ENCODE measurements at regions not wholly inside any gene's neighbourhood (a gene's known extent, or its start where the extent isn't known, plus 50 kb on each side); places are given as distances from the start of the nearest gene placed in this dataset.

GRCh38 chr4:127097061-127097460 is 535.7 kb upstream of the INTU start:
- H3K9ac ChIP-seq (ENCODE audit: low read length in 3 of 3): no peak overlapping the region
- H3K36me3 ChIP-seq (ENCODE audit: control insufficient read depth in 2 of 3, insufficient read depth in 3 of 3, low read length in 3 of 3): no peaks in the 10 kb centered on the region
- DNase-seq: no peak
- peaks cover 0 to 4% (median 0%) of the 10 kb centered on the region in 3 donors for H3K9me3 ChIP-seq (ENCODE audit: control insufficient read depth in 2 of 3, insufficient read depth in 1 of 3, low read length in 3 of 3)
- H3K27me3 ChIP-seq (ENCODE audit: control insufficient read depth, insufficient read depth, low read length): no peaks in the 10 kb centered on the region
- H3K4me1 ChIP-seq (ENCODE audit: control insufficient read depth in 2 of 3, insufficient read depth in 2 of 3, low read depth in 1 of 3, low read length in 3 of 3): no peaks in the 10 kb centered on the region
- intact Hi-C loops (cut with DNase I): no loop called here
- FAIRE-seq: no peak
- no peak overlapping the region for H3K4me3 ChIP-seq (ENCODE audit: low read length in 3 of 3)
- H3K27ac ChIP-seq (ENCODE audit: low read depth in 2 of 2, low read length in 2 of 2): no peak overlapping the region
- no peak for TF ChIP-seq CTCF (IDR thresholded peaks at IDR 0.05; ENCODE audit: borderline replicate concordance, extremely low read depth, insufficient read depth)

DNA sequence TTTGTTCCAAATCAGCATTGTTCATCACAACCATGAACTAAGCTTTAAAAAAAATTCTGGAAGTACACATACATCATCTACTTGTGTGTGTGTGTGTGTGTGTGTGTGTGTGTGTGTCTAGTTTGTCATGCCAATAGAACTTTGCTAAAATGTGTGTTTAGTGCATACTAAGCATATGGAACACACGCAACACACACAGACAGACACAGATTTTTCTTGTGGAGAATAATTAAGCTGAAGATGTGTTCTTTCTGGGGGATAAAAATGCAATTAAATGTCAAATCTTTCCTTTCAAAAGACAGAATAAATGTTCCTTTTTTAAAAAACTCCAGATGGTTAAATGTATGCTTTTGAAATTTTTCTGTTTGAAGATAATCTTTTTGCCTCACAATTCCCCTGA is 530.4 kb upstream of the INTU start:
- H3K9me3 ChIP-seq (ENCODE audit: control insufficient read depth in 2 of 3, insufficient read depth in 1 of 3, low read length in 3 of 3): peaks cover 0 to 1% (median 0%) of the 10 kb centered on the region in 3 donors
- intact Hi-C loops (cut with DNase I): no loop called here
- DNase-seq (no peak), FAIRE-seq (no peak)
- no peaks in the 10 kb centered on the region for H3K36me3 ChIP-seq (ENCODE audit: control insufficient read depth in 2 of 3, insufficient read depth in 3 of 3, low read length in 3 of 3)
- no peak overlapping the region for H3K9ac ChIP-seq (ENCODE audit: low read length in 3 of 3)
- no peak for TF ChIP-seq CTCF (IDR thresholded peaks at IDR 0.05; ENCODE audit: borderline replicate concordance, extremely low read depth, insufficient read depth)
- no peak overlapping the region for H3K27ac ChIP-seq (ENCODE audit: low read depth in 2 of 2, low read length in 2 of 2)
- H3K4me1 ChIP-seq (ENCODE audit: control insufficient read depth in 2 of 3, insufficient read depth in 2 of 3, low read depth in 1 of 3, low read length in 3 of 3): no peaks in the 10 kb centered on the region
- no peak overlapping the region for H3K4me3 ChIP-seq (ENCODE audit: low read length in 3 of 3)
- no peaks in the 10 kb centered on the region for H3K27me3 ChIP-seq (ENCODE audit: control insufficient read depth, insufficient read depth, low read length)

DNA sequence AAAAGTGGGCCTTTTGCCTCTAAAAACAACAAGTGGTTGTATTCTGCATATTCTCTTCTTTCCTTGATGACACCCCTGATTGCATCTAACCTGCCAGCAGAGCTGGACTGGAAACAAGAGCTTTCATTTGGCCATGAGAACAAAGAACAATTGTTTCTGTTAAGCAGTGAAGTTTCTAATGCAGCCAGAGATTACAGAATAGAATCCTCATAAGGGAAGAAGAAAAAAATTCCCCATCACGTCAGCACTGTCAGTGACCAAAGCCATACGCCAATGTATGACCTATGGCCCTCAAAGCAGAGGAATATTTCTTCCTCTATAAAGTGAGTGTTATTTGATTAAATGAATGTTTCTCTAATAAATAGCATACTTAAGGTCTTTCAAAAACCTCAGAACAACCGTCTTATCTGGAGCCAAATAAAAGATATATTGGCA is 529.1 kb upstream of the INTU start:
- Histone ChIP-seq H3K4me1 (ENCODE audit: control insufficient read depth in 2 of 3, insufficient read depth in 2 of 3, low read depth in 1 of 3, low read length in 3 of 3) (no peaks in the 10 kb centered on the region), H3K27me3 (ENCODE audit: control insufficient read depth, insufficient read depth, low read length) (no peaks in the 10 kb centered on the region), H3K4me3 (ENCODE audit: low read length in 3 of 3) (no peak overlapping the region), H3K9ac (ENCODE audit: low read length in 3 of 3) (no peak overlapping the region), H3K36me3 (ENCODE audit: control insufficient read depth in 2 of 3, insufficient read depth in 3 of 3, low read length in 3 of 3) (no peaks in the 10 kb centered on the region), H3K9me3 (ENCODE audit: control insufficient read depth in 2 of 3, insufficient read depth in 1 of 3, low read length in 3 of 3) (peaks cover 0 to 3% (median 0%) of the 10 kb centered on the region in 3 donors), H3K27ac (ENCODE audit: low read depth in 2 of 2, low read length in 2 of 2) (no peak overlapping the region)
- intact Hi-C loops (cut with DNase I): no loop called here
- FAIRE-seq (no peak), DNase-seq (no peak)
- TF ChIP-seq CTCF (IDR thresholded peaks at IDR 0.05; ENCODE audit: borderline replicate concordance, extremely low read depth, insufficient read depth): no peak

DNA sequence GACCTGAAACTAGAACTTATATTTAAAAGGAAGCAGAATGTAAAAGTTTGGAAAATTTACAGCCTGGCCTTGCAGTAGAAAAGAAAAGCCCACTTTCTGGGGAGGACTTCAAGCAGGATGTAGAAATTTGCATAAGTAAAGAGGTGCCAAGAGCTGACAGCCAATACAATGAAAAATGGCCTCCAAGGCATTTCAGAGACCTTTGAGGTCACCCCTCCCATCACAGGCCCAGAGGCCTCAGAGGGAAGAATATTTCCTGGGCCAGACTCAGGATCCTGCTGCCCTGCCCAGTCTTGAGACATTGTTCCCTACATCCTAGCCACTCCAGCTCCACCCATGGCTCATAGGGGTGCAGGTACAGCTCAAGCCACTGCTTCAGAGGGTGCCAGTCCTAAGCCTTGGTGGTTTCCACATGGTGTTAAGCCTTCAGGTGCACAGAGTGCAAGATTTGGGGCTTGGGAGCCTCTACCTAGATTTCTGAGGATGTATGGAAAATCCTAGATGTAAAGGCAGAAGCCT is 518.9 kb upstream of the INTU start:
- DNase-seq (no peak), FAIRE-seq (no peak)
- intact Hi-C loops (cut with DNase I): no loop called here
- no peak overlapping the region for H3K4me3 ChIP-seq (ENCODE audit: low read length in 3 of 3)
- no peaks in the 10 kb centered on the region for H3K27me3 ChIP-seq (ENCODE audit: control insufficient read depth, insufficient read depth, low read length)
- H3K36me3 ChIP-seq (ENCODE audit: control insufficient read depth in 2 of 3, insufficient read depth in 3 of 3, low read length in 3 of 3): no peaks in the 10 kb centered on the region
- no peaks in the 10 kb centered on the region for H3K9me3 ChIP-seq (ENCODE audit: control insufficient read depth in 2 of 3, insufficient read depth in 1 of 3, low read length in 3 of 3)
- H3K27ac ChIP-seq (ENCODE audit: low read depth in 2 of 2, low read length in 2 of 2): no peak overlapping the region
- no peak for TF ChIP-seq CTCF (IDR thresholded peaks at IDR 0.05; ENCODE audit: borderline replicate concordance, extremely low read depth, insufficient read depth)
- H3K9ac ChIP-seq (ENCODE audit: low read length in 3 of 3): no peak overlapping the region
- H3K4me1 ChIP-seq (ENCODE audit: control insufficient read depth in 2 of 3, insufficient read depth in 2 of 3, low read depth in 1 of 3, low read length in 3 of 3): no peaks in the 10 kb centered on the region

All from kidney (tissue), 13 donors.